ENCODE measurements at regions not wholly inside any gene's neighbourhood (a gene's known extent, or its start where the extent isn't known, plus 50 kb on each side); places are given as distances from the start of the nearest gene placed in this dataset.
"Not testable (repeated sequence)": the region's sequence is repeated elsewhere in the genome, so short reads cannot be mapped to it uniquely, and the experiment has no call there.

GRCh38 chrX:13474164-13474516 is 95.3 kb upstream of the EGFL6 start:
- no peak for DNase-seq

- DNase-seq = no peak
Observed at GRCh38 chrX:13473442-13474163, 95.8 kb upstream of the EGFL6 start.

- no peak for DNase-seq
Observed at GRCh38 chrX:13472975-13473374, 96.4 kb upstream of the EGFL6 start.

GRCh38 chrX:13471269-13471668 is 98.1 kb upstream of the EGFL6 start:
- no peak for DNase-seq

- DNase-seq = no peak
Observed at GRCh38 chrX:13470685-13470977, 98.8 kb upstream of the EGFL6 start.

GRCh38 chrX:13469963-13470684 is 99.3 kb upstream of the EGFL6 start:
- no peak for DNase-seq

- no peak for DNase-seq
Observed at GRCh38 chrX:13468096-13468495, 101.3 kb upstream of the EGFL6 start.

GRCh38 chrX:13467243-13467642 is 102.2 kb upstream of the EGFL6 start:
- DNase-seq = no peak

GRCh38 chrX:13464599-13465275 is 104.7 kb upstream of the EGFL6 start:
- no peak for DNase-seq

GRCh38 chrX:13463608-13464007 is 105.8 kb upstream of the EGFL6 start:
- DNase-seq = peak; percentile 79

- DNase-seq = no peak
Observed at GRCh38 chrX:13452283-13452682, 117.1 kb upstream of the EGFL6 start.

- no peak for DNase-seq
Observed at GRCh38 chrX:13449441-13449840, 120.0 kb upstream of the EGFL6 start.

GRCh38 chrX:13448941-13449340 is 120.5 kb upstream of the EGFL6 start:
- no peak for DNase-seq

GRCh38 chrX:13441608-13442007 is 121.8 kb upstream of the ATXN3L start:
- DNase-seq = not testable (repeated sequence)

GRCh38 chrX:13440176-13440575 is 120.3 kb upstream of the ATXN3L start:
- no peak for DNase-seq

- no peak for DNase-seq
Observed at GRCh38 chrX:13433298-13433605, 113.4 kb upstream of the ATXN3L start.

GRCh38 chrX:13432414-13433297 is 112.8 kb upstream of the ATXN3L start:
- peak; percentile 83 for DNase-seq

GRCh38 chrX:13430136-13430827 is 110.4 kb upstream of the ATXN3L start:
- DNase-seq = no peak

GRCh38 chrX:13428053-13428786 is 108.4 kb upstream of the ATXN3L start:
- no peak for DNase-seq

- no peak for DNase-seq
Observed at GRCh38 chrX:13427441-13428052, 107.7 kb upstream of the ATXN3L start.

- no peak for DNase-seq
Observed at GRCh38 chrX:13420545-13421183, 100.8 kb upstream of the ATXN3L start.

Data from hindlimb muscle (tissue), 1 donor.